ENCODE measurements at regions not wholly inside any gene's neighbourhood (a gene's known extent, or its start where the extent isn't known, plus 50 kb on each side); places are given as distances from the start of the nearest gene placed in this dataset.
"Not testable (repeated sequence)": the region's sequence is repeated elsewhere in the genome, so short reads cannot be mapped to it uniquely, and the experiment has no call there.

DNA sequence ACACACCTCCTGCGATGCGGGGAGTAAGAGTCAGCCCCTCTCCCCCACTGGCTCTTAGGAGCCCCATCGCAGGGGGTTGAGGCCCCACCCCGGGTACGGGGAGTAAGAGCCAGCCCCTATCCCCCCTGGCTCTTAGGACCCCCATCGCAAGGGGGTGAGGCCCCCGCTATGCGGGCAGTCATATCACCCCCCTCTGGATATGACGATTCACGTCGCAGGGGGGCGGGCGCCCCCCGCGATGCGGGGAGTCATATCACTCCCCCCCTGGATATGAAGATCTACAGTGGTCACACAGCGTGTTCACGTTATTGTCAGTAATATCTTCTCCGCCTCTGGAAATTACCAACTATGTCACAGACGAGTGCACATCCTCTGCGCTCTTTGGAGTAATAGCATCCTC is 61.1 kb downstream of the DEFB131A start:
- not testable (repeated sequence) for H3K27me3 ChIP-seq (ENCODE audit: insufficient read depth, low read length); H3K4me1 ChIP-seq (ENCODE audit: insufficient read depth, low read length, severe bottlenecking); H3K9me2 ChIP-seq (ENCODE audit: low read depth, low read length); H3K36me3 ChIP-seq (ENCODE audit: insufficient read depth, low read length); H4K20me1 ChIP-seq (ENCODE audit: insufficient read depth, low read length); H3K27ac ChIP-seq (ENCODE audit: low read depth, low read length, poor library complexity, severe bottlenecking); H2AFZ ChIP-seq (ENCODE audit: low read length); H3F3A ChIP-seq (ENCODE audit: insufficient read depth, low read length); H3K4me3 ChIP-seq (ENCODE audit: low read depth, low read length, poor library complexity, severe bottlenecking); H3K9me3 ChIP-seq (ENCODE audit: low read length); H3K79me2 ChIP-seq (ENCODE audit: insufficient read depth, low read length); H3K4me2 ChIP-seq (ENCODE audit: low read length); H3K9ac ChIP-seq (ENCODE audit: low read length)

DNA sequence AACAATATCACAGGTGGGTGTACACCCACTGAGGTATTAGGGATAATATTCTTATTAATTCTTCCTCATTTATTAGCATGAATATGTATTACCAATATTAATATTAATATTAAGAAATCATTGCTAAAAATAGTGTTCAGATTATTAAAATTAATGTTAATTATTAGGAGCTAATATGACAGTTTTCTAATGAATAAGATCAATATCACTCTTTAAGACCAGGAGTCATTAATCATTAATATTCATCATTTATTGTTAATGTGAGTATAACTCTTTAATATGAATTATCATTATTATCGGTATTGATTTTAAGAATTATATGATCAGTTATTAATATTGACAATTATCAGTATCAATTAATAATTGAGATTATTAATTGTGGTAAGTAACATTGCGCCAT is 62.5 kb downstream of the DEFB131A start:
- H2AFZ ChIP-seq (ENCODE audit: low read length); H3K9me2 ChIP-seq (ENCODE audit: low read depth, low read length); H4K20me1 ChIP-seq (ENCODE audit: insufficient read depth, low read length); H3K4me1 ChIP-seq (ENCODE audit: insufficient read depth, low read length, severe bottlenecking); H3K27me3 ChIP-seq (ENCODE audit: insufficient read depth, low read length); H3K27ac ChIP-seq (ENCODE audit: low read depth, low read length, poor library complexity, severe bottlenecking); H3K4me2 ChIP-seq (ENCODE audit: low read length); H3K9me3 ChIP-seq (ENCODE audit: low read length); H3K79me2 ChIP-seq (ENCODE audit: insufficient read depth, low read length); H3F3A ChIP-seq (ENCODE audit: insufficient read depth, low read length); H3K4me3 ChIP-seq (ENCODE audit: low read depth, low read length, poor library complexity, severe bottlenecking); H3K36me3 ChIP-seq (ENCODE audit: insufficient read depth, low read length); H3K9ac ChIP-seq (ENCODE audit: low read length): not testable (repeated sequence)

DNA sequence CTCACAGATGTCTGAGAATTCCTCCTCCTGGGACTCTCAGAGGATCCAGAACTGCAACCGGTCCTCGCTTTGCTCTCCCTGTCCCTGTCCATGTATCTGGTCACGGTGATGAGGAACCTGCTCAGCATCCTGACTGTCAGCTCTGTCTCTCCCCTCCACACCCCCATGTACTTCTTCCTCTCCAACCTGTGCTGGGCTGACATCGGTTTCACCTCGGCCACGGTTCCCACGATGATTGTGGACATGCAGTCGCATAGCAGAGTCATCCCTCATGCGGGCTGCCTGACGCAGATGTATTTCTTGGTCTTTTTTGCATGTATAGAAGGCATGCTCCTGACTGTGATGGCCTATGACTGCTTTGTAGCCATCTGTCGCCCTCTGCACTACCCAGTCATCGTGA is 68.7 kb downstream of the DEFB131A start:
- not testable (repeated sequence) for H3K79me2 ChIP-seq (ENCODE audit: insufficient read depth, low read length); H3K4me3 ChIP-seq (ENCODE audit: low read depth, low read length, poor library complexity, severe bottlenecking); H3K9ac ChIP-seq (ENCODE audit: low read length); H3K9me2 ChIP-seq (ENCODE audit: low read depth, low read length); H4K20me1 ChIP-seq (ENCODE audit: insufficient read depth, low read length); H3K9me3 ChIP-seq (ENCODE audit: low read length); H3F3A ChIP-seq (ENCODE audit: insufficient read depth, low read length); H3K27me3 ChIP-seq (ENCODE audit: insufficient read depth, low read length); H3K4me2 ChIP-seq (ENCODE audit: low read length); H3K36me3 ChIP-seq (ENCODE audit: insufficient read depth, low read length); H3K4me1 ChIP-seq (ENCODE audit: insufficient read depth, low read length, severe bottlenecking); H3K27ac ChIP-seq (ENCODE audit: low read depth, low read length, poor library complexity, severe bottlenecking); H2AFZ ChIP-seq (ENCODE audit: low read length)

- not testable (repeated sequence) for H3K36me3 ChIP-seq (ENCODE audit: insufficient read depth, low read length); H3K27ac ChIP-seq (ENCODE audit: low read depth, low read length, poor library complexity, severe bottlenecking); H2AFZ ChIP-seq (ENCODE audit: low read length); H3K9ac ChIP-seq (ENCODE audit: low read length); H4K20me1 ChIP-seq (ENCODE audit: insufficient read depth, low read length); H3K27me3 ChIP-seq (ENCODE audit: insufficient read depth, low read length); H3K9me3 ChIP-seq (ENCODE audit: low read length); H3K79me2 ChIP-seq (ENCODE audit: insufficient read depth, low read length); H3F3A ChIP-seq (ENCODE audit: insufficient read depth, low read length); H3K4me3 ChIP-seq (ENCODE audit: low read depth, low read length, poor library complexity, severe bottlenecking); H3K4me2 ChIP-seq (ENCODE audit: low read length); H3K4me1 ChIP-seq (ENCODE audit: insufficient read depth, low read length, severe bottlenecking); H3K9me2 ChIP-seq (ENCODE audit: low read depth, low read length)
These were observed 75.4 kb downstream of the DEFB131A start for GRCh38 chr4:9519631-9520030.

- not testable (repeated sequence) for H3K4me2 ChIP-seq (ENCODE audit: low read length); H3F3A ChIP-seq (ENCODE audit: insufficient read depth, low read length); H3K4me3 ChIP-seq (ENCODE audit: low read depth, low read length, poor library complexity, severe bottlenecking); H3K9me2 ChIP-seq (ENCODE audit: low read depth, low read length); H3K79me2 ChIP-seq (ENCODE audit: insufficient read depth, low read length); H3K9ac ChIP-seq (ENCODE audit: low read length); H3K9me3 ChIP-seq (ENCODE audit: low read length); H4K20me1 ChIP-seq (ENCODE audit: insufficient read depth, low read length); H3K27ac ChIP-seq (ENCODE audit: low read depth, low read length, poor library complexity, severe bottlenecking); H3K27me3 ChIP-seq (ENCODE audit: insufficient read depth, low read length); H2AFZ ChIP-seq (ENCODE audit: low read length); H3K36me3 ChIP-seq (ENCODE audit: insufficient read depth, low read length); H3K4me1 ChIP-seq (ENCODE audit: insufficient read depth, low read length, severe bottlenecking)
These were observed 78.7 kb downstream of the DEFB131A start for GRCh38 chr4:9522903-9523302.

DNA sequence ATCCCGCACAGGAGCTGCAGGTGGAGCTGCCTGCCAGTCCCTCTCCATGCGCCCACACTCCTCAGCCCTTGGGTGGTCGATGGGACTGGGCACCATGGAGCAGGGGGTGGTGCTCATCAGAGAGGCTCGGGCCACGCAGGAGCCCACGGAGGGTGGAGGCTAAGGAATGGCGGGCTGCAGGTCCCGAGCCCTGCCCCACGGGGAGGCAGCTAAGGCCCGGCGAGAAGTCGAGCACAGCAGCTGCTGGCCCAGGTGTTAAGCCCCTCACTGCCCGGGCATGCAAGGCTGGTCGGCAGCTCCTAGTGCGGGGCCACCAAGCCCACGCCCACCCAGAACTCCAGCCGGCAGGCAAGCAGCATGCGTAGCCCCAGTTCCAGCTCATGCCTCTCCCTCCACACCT is 80.2 kb downstream of the DEFB131A start:
- not testable (repeated sequence) for H3K9me3 ChIP-seq (ENCODE audit: low read length); H3K4me1 ChIP-seq (ENCODE audit: insufficient read depth, low read length, severe bottlenecking); H3K4me3 ChIP-seq (ENCODE audit: low read depth, low read length, poor library complexity, severe bottlenecking); H2AFZ ChIP-seq (ENCODE audit: low read length); H3K9me2 ChIP-seq (ENCODE audit: low read depth, low read length); H3K79me2 ChIP-seq (ENCODE audit: insufficient read depth, low read length); H3K4me2 ChIP-seq (ENCODE audit: low read length); H3K27ac ChIP-seq (ENCODE audit: low read depth, low read length, poor library complexity, severe bottlenecking); H3K9ac ChIP-seq (ENCODE audit: low read length); H3F3A ChIP-seq (ENCODE audit: insufficient read depth, low read length); H3K27me3 ChIP-seq (ENCODE audit: insufficient read depth, low read length); H4K20me1 ChIP-seq (ENCODE audit: insufficient read depth, low read length); H3K36me3 ChIP-seq (ENCODE audit: insufficient read depth, low read length)

Data from OCI-LY1 (cell line).